SKM-1 treated with dmso at 0.1 percent for 144 hours (cell line): ENCODE measurements at regions not wholly inside any gene's neighbourhood (a gene's known extent, or its start where the extent isn't known, plus 50 kb on each side); places are given as distances from the start of the nearest gene placed in this dataset.
"Not testable (repeated sequence)": the region's sequence is repeated elsewhere in the genome, so short reads cannot be mapped to it uniquely, and the experiment has no call there.

ENCODE experiments used
- DNase-seq: peaks from one replicate; lab custom pipeline; 2025; ENCODE audit not compliant: unreplicated experiment; lab: John Stamatoyannopoulos, UW

DNA sequence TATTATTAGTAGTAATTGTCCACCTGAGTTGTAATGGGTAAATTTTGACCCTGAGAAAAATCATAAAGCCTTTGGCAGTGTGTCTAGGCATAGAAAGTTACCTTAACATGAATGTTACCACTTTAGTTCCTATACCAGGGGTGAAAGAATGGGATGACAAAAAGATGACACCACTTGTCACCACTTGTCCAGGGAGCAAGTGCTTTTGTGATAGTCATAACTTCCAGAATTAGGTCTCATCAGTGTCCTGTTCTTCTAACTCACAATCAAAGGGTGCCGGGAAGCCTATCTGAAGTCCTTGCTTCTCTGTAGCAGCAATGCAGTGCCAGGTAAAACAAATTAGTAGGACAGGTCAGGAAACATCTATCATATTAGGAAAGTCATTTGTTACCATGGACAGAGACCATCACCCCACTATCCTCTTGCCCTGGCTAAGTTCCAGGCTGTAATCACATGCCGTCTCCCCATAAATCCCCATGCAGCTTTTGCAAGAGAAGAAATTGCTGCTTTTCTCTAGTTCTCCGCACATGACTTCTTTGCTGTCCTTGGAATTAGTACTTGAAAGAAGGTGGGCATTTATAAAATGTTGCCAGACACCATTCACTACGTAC, 156.5 kb upstream of the SGCD start:
- DNase-seq = no peak

DNA sequence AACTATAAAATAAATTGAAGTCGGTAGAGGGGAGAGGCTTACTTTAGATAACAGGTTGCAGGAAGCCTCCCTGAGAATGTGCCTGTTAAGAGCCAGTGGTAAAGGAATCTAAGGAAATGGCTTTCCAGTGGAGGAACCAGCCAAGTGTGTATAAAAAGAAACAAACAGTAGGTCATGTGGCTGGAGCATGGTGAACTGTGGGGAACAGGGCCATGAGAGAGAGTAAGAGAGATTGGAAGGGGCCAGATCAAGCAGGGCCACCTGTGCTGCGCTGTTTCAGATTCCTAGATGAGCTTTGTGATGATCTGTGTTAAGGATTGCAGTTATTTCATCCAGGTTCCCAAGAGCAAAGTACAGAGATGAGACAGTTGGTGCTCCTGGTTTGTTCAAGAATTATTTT, 152.7 kb upstream of the SGCD start:
- no peak for DNase-seq

DNA sequence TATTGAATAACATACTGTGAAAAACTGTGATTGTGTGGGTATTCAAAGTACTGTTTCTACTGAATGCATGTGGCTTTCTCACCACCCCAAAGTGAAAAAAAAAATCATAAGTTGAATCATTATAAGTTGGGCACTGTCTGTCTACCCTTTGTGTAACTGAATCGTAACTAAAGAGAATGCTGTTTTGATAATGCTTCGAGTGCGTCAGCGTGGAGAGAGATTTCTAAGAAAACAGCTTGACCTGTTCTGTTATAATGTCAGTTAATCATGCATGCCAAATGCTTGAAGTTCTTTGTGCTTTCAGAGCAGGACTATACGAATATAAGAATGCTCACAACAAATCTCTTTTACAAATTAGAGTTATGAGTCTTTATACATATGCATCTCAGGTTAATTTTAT, 148.8 kb upstream of the SGCD start:
- DNase-seq = no peak

DNA sequence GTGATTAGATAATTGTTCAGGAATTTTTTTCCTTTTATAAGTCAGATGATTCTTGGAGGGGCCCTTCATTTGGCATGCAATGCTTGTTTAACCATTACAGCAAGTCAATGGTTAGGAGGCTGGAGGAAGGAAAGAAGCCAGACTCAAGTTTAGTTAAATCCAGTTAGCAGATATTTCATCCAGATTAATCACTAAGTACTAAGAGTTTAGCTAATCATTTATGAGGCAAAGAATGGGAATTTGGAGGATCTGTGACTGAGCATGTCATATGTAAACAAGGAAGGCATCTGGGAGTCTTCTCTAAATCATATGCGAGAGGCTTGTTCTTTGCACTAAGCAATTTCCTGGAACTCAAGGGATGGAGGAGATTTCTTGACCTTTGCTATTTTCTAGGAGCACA, 145.3 kb upstream of the SGCD start:
- DNase-seq = no peak

DNA sequence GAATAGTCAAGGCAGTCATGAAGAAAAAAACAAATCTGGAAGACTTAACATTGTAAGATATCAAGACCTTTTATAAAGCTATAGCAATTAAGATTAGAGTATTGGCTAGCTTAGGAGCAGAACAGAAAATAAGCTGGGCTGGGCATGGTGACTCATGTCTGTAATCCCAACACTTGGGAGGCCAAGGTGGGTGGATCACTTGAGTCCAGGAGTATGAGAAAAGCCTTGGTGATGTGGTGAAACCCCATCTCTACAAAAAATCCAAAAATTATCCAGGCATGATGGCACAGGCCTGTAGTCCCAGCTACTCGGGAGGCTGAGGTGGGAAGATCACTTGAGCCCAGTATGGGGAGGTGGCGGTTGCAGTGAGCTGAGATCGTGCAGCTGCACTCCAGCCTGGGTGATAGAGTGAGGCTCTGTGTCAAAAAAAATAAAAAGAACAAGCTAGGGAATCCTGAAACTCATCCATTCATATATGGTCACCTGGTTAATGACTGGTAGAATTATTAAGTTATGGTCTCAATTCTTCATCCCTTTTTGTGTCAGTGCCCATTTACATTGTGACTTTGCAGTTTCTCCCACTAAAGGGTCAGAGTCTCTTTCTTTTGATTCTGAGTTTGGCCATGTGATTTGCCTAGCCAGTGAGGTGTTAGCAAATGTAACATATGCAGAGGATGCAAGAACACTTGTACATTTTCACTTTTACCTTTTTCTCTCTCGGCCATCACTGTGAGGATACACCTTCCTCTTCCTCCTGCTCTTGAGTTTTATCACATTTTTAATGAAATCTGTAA, 144.6 kb upstream of the SGCD start:
- no peak for DNase-seq

DNA sequence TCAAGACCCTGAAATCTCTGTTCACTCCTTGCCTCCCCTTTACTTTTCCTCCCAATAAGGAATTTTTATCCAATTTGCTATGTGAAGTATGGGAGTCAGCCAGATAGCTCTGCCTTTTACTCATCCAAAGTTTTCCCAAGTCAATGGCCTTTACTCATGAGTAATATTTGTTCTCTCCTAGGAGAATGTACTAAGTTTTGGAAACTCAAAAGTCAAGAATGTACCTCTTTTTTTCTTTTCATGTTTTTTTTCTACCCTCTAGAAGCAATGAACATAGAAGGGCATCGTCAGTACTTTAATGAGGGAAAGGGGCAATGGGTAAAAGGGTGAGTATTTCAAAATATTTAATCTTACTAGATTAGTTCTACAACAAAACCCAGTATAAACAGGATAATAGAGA, 140.2 kb upstream of the SGCD start:
- DNase-seq = no peak

DNA sequence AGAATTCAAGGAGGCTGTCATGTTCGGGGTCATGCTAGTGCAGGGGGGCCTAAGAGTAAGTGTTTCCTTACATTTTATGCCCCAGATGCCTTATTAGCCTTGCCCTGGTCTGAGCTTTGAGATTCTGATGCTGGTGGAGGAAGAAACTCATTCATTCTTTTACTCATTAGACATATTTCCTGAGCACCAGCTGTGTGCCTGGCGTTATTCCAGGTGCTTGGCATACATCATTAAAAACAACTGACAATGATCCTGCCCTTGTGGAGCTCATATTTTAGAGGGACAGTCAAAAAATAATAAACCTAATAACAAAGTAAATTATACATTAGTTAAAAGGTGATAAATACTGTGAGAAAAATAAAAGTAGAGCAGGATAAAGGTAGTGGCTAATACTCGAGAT, 138.9 kb upstream of the SGCD start:
- no peak for DNase-seq

DNA sequence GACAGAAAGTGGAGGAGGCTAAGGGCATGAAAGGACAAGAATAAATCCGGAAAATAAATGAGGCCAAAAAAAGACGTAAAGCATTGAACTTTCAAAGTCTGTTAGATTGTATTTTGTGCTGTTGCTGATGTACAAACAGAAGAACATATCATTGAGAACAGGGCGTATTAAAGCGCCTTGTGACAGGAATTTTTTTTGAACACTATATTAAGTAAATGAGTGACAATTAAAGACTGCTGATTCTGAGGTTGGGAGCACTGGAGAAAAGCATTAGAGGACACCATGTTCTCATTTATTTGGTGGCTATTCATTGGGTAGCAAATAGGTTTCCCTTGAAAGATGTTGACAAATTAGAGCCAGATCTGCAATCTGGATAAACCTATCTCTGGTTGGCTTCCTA, 137.3 kb upstream of the SGCD start:
- no peak for DNase-seq

DNA sequence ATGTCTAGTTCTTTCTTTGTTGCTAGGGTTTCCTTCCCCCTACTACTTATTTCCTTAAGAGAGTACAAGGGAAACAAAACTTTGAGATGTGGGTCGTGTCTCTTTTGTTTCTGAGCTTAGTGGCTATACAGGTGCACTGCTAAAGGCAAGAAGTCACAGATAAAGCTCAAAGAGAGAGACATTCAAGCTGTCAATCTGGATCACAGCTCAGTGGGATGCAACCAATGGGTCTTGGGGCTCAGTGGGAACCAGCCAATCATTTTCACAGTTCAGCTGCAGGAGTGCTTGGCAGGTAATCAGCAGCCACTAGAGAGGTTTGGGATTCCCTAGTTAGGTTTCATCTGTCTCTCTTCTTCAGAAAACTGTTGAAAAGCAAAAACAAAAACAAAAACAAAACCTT, 135.4 kb upstream of the SGCD start:
- no peak for DNase-seq

DNA sequence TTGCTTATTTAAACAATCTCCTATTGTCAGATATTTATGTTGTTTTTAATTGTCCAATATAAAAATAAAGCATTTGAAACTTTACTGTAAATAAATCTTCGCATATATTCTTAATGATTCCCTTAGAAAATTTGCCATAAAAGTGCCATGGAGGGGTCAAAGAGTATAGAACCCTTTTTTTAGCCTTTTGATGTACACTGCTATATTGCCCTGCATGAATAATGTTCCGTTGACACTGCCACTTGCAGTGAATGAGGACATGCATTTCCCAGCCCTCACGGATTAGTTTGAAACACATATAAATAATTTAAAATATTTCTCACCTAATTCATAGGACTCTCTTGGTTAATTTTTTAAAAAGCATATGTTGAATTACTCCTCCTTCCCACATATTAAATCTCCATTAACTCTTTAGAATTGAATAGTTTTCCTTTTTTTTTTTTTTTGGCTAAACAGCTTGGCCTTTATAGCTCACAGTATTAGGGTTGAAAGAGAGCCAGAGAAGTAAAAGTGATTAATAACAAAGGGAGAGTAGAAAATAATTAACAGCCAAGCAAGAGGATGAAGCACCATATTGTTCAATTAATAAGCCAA, 129.8 kb upstream of the SGCD start:
- no peak for DNase-seq

DNA sequence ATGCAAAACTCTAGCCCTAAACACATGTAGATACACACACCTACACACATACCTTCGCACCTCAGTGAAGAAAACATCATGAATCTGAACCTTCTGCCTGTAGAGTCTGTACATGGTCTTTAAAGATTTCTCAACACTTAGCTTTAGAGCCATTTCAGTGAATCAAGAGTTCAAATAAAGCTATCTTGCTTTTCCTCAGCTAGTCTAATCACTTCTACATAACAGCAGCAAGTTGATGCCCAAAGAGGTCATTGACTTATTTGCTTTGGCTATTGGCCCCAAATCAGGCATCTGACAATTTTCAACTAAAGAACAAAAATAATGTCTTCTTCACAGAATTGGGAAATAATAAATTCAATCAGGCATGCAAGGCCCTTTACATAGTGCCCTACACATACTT, 127.9 kb upstream of the SGCD start:
- no peak for DNase-seq

DNA sequence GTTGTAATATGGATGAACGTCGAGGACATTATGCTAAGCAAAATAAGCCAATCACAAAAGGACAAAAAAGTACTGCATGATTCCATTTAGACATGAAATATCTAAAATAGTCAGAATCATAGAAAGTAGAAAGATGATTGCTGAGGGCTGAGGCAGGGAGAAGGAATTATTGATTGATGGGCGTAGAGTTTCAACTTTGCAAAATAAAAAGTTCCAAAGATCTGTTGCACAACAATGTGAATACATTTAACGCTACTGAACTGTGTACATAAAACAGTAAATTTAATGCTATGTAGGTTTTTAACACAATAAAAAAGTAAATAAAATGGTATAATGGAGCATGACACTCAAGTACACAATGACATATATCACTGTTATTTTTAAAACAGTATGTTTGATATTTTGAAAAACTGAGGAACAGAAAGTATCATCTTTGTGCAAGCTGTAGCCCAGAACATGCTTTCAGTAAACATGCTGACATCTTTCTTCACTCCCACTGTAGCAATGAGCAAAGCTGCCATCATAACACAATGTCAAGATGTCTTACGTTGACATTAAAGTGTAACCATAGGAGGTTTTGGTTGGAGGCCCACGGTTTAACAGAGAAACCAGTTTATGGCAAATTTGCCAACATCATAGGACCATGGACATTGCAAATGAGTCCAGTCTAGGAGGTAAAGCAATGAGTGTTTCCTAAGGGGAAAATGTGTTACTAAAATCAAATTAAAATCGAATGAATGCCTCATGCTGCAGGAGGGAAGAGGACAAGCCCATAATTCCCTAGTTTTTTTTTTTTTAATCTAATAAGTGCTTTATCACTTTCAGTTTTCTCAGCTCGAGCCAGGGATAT, 125.8 kb upstream of the SGCD start:
- no peak for DNase-seq

DNA sequence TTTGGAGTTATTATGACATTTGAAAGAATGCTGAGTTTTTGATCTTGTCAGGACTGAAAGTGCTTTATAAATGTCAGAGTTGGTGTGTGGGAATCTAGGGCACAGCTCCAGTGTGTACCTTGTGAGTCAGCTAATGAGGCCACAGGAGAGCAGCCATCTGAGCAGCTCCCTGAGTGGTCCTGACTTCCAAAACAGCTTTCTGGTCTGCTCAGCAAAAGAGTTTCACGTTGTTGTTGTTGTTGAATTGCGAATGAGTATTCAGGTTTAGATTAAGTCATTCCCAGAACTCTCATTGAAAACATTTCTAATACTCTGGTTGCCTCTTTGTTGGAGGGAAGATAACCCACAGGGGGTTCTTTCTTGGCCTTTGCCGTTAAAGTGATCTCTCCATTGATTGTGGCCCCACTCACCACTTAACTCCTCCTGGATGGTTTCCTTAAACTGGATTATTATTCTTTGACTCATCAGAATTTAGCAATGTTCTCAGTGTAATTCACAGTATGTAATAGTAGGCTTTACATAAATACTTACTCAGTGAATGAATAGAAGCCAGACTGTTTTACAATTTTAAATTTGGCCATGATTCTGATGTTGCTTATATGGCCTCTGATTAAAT, 125.1 kb upstream of the SGCD start:
- DNase-seq = no peak

DNA sequence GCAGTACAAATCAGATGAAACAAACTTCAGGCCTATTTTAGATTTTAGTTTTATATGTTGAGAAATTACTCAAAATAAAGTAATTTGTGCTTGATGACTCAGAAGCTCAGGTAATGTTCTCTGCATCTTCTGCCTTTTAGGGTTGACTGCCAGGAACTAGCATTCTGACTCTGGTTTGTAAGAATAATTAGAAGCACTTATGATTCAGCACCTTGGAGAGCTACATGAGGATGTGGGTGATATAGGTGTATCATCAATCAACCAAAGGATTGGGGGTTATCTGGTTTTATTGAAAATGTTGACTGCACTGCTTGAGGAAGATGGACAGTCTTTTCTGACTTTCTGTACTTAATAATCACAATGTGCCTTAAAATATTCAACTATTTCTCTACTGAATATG, 118.7 kb upstream of the SGCD start:
- DNase-seq = no peak

DNA sequence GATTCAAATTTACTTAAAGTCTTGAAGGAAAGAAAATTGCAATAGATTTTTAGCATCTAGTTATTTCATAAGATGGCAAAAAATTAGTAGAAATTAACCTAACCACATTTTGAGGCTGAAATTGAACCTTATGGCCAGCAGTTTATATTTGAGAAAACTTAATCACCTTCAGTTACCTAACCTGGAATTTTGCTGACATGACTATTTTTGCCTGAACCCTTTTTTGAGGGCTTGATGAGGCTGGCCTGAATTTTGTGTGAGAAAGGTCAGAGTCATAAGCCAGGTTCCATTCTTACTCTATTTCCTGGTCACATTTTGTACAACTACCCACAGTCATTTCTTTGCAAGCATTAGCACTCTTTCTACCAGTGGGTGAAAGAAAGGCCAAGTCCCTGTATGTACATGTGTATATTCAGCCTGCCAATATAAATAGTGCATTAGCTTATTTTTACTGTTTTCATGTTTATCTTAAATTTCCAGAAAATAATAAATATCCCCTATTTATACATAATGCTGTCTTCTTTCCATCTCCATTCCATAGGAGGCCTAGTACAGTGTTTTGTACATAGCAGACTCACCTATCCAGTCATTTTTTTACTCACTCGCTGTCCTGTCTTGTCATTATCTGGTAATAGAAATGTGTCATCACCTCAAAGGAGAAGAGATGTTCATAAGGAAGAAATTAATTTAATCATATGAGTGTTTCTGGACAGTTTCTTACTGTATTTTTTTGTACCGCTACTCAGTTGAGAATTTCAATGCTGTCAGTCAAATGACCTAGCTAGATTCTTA, 108.4 kb upstream of the SGCD start:
- DNase-seq = no peak

DNA sequence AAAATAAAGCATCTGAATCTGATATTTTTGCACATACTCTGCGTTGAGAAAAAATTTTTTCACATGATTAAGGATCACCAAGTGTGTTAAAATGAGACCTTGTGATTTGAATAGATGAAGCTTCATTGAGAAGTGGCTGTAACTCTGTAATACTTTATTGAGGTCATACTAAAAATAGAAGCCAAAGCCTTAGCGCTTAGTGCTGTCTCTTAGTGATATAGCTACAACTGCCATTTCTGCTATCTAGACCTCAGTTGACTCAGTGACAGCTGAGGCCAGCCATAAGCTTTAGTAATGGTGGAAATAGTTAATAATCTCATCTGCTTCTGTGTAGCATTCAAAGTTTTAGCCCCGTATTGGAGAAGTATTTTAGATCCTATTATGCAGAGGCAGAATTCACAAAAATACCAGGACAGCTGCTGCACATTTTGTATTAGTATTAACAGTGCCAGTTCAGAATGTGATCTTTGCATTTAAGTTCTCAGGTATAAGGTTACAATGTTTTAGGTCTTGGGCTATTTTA, 107.4 kb upstream of the SGCD start:
- DNase-seq = no peak

DNA sequence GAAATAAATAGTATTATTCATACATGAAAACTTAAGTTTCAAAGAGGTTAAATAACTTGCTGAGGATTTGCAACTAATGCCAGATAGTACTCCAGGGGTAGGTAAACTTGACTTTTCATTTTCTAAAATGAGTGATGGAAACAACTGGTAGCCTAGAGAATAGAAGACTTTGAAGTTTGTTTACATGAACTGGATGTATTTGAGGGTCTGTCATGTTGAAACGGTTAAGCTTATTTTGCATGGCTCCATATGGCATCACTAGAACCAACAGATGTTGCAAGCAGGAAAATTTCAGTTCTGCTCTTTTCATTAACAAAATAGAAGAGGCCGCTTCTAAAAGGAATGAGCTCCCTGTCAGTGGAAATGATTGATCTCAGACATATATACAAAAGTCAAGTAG, 105.1 kb upstream of the SGCD start:
- no peak for DNase-seq

DNA sequence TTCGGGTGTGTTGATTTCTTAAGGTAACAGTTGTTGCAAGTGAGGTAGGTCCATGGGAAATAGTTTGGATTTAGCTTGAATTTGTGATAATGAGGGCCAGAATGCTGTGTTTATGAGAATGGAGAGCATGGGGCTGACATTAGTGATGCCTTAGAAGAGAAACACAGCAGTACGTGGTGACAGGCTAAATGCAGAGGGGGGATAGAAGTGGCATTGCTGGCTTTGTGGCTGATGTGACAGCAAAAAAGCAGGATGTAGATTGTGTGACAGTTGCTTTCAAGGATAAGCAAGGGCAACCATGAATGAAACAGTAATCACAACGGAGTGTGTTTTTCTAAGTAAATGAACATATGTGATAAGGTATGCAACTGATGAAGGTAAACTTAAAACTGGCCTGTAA, 103.4 kb upstream of the SGCD start:
- DNase-seq = no peak

DNA sequence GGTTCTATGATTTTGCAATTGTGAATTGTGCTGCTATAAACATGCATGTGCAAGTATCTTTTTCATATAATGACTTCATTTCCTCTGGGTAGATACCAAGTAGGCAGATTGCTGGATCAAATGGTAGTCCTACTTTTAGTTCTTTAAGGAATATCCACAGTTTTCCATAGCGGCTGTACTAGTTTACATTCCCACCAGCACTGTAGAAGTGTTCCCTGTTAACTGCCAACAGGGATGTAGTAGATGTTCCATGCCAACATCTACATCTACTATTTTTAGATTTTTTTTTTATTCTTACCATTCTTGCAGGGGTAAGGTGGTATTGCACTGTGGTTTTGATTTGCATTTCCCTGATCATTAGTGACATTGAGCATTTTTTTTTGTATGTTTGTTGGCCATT, 100.5 kb upstream of the SGCD start:
- DNase-seq = not testable (repeated sequence)

DNA sequence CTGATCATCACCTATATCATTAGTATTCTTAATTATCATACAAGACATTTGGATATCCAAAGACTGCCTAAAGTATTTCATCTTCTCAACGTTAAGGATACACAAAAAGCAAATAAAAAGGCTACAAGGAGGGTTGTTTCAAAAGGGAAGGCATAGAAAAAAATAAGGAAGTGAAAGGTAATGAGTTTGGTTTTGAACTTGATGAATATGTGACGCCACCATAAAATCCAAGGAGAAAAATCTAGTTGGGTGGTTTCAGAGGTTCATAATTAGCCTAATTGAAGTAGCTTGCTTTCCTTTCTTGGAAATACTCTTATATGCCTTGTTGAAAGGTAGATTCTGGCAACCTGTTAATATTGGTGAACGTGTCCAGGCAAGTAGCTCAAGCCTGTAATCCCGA, 96.1 kb upstream of the SGCD start:
- no peak for DNase-seq
